CD14-positive monocyte (primary cell): ENCODE measurements at regions not wholly inside any gene's neighbourhood (a gene's known extent, or its start where the extent isn't known, plus 50 kb on each side); places are given as distances from the start of the nearest gene placed in this dataset.

Experiments used
- DNase-seq, 3 donors: peaks; one replicate each; pipeline ENCODE4 v3.0.0-alpha.2; 2011 to 2022
- H2AFZ ChIP-seq: 2 replicates; pipeline ENCODE4 v1.6.0; 2012; ENCODE audit warnings: mild to moderate bottlenecking, low read depth, low read length, inconsistent platforms; ENCODE audit not compliant: insufficient read depth, poor library complexity, severe bottlenecking
- H3K27ac ChIP-seq, 2 donors: 1 replicate in 1 of 2; 2 replicates in 1 of 2; pipeline ENCODE4 v1.5.1; 2012 to 2013; ENCODE audit warnings: low read length in 2 of 2, control low read depth in 1 of 2, inconsistent platforms in 1 of 2, low read depth in 1 of 2, mild to moderate bottlenecking in 1 of 2
- H3K27me3 ChIP-seq, 2 donors: one replicate each; pipeline versions ENCODE4 v1.6.0 to v1.6.1; 2011 to 2013; ENCODE audit warnings: low read length in 2 of 2; ENCODE audit not compliant: control insufficient read depth in 2 of 2, insufficient read depth in 2 of 2
- H3K36me3 ChIP-seq, 2 donors: replicated peaks in 1 of 2; 1 replicate in 1 of 2; 2 replicates in 1 of 2; pipeline versions ENCODE4 v1.5.1 to v1.6.1; 2012 to 2013; ENCODE audit warnings: low read length in 2 of 2, control low read depth in 1 of 2, inconsistent platforms in 1 of 2, mild to moderate bottlenecking in 1 of 2; ENCODE audit not compliant: insufficient read depth in 2 of 2, control insufficient read depth in 1 of 2
- H3K4me1 ChIP-seq, 2 donors: 1 replicate in 1 of 2; 2 replicates in 1 of 2; pipeline versions ENCODE4 v1.5.1 to v1.6.1; 2012 to 2013; ENCODE audit warnings: low read length in 2 of 2, control low read depth in 1 of 2, inconsistent platforms in 1 of 2, mild to moderate bottlenecking in 1 of 2, moderate library complexity in 1 of 2; ENCODE audit not compliant: insufficient read depth in 2 of 2, control insufficient read depth in 1 of 2
- H3K4me2 ChIP-seq: replicated peaks from 2 replicates; pipeline ENCODE3; 2012; ENCODE audit warnings: low read length, moderate library complexity, mild to moderate bottlenecking; ENCODE audit not compliant: poor library complexity, severe bottlenecking; ENCODE audit errors: extremely low read depth
- H3K4me3 ChIP-seq, 3 experiments: fragments of 200-600 bp in 1 of 3; sonication (generic) in 1 of 3; replicated peaks in 1 of 3; 1 replicate in 2 of 3; 2 replicates in 1 of 3; pipeline ENCODE4 v1.5.1; 2011 to 2013; ENCODE audit warnings: low read length in 3 of 3, mild to moderate bottlenecking in 3 of 3, control low read depth in 2 of 3, low read depth in 2 of 3, inconsistent platforms in 1 of 3, moderate library complexity in 1 of 3
- H3K79me2 ChIP-seq: 2 replicates; pipeline ENCODE4 v1.6.0; 2012; ENCODE audit warnings: mild to moderate bottlenecking, control low read depth, inconsistent platforms, low read length, moderate library complexity; ENCODE audit not compliant: insufficient read depth
- H3K9ac ChIP-seq: 2 replicates; pipeline ENCODE4 v1.6.0; 2017; ENCODE audit warnings: low read length, mild to moderate bottlenecking; ENCODE audit not compliant: insufficient read depth, poor library complexity, severe bottlenecking
- H3K9me3 ChIP-seq, 2 donors: replicated peaks in 1 of 2; 1 replicate in 1 of 2; 2 replicates in 1 of 2; pipeline versions ENCODE4 v1.5.1 to v1.6.1; 2012 to 2013; ENCODE audit warnings: low read length in 2 of 2, control low read depth in 1 of 2; ENCODE audit not compliant: control insufficient read depth in 1 of 2, insufficient read depth in 1 of 2
- H4K20me1 ChIP-seq: 2 replicates; pipeline ENCODE4 v1.6.0; 2012; ENCODE audit warnings: mild to moderate bottlenecking, low read length, control low read depth, moderate library complexity; ENCODE audit not compliant: insufficient read depth
- H3K27ac Mint-ChIP-seq, 7 donors: one replicate each; pipeline ENCODE4 v1.8.0; 2020; ENCODE audit warnings: mild to moderate bottlenecking in 7 of 7, mixed read lengths in 7 of 7, moderate library complexity in 6 of 7, inconsistent platforms in 2 of 7
- H3K27me3 Mint-ChIP-seq, 3 donors: one replicate each; pipeline ENCODE4 v1.8.0; 2021 to 2022; ENCODE audit warnings: low read depth in 3 of 3, mild to moderate bottlenecking in 3 of 3, mixed read lengths in 3 of 3, moderate library complexity in 3 of 3, inconsistent platforms in 1 of 3
- H3K36me3 Mint-ChIP-seq, 2 donors: one replicate each; pipeline ENCODE4 v1.8.0; 2020; ENCODE audit warnings: mixed read lengths in 2 of 2, inconsistent platforms in 1 of 2, mild to moderate bottlenecking in 1 of 2
- H3K4me1 Mint-ChIP-seq: one replicate; pipeline ENCODE4 v1.8.0; 2020; ENCODE audit warnings: mild to moderate bottlenecking, mixed read lengths
- H3K4me3 Mint-ChIP-seq, 2 donors: one replicate each; pipeline ENCODE4 v1.8.0; 2020; ENCODE audit warnings: mild to moderate bottlenecking in 2 of 2, mixed read lengths in 2 of 2, moderate library complexity in 1 of 2
- H3K9me3 Mint-ChIP-seq, 7 donors: one replicate each; pipeline ENCODE4 v1.8.0; 2020 to 2022; ENCODE audit warnings: mixed read lengths in 7 of 7, mild to moderate bottlenecking in 6 of 7, moderate library complexity in 6 of 7, inconsistent platforms in 2 of 7
- CTCF ChIP-seq: fragments of 200-600 bp; IDR thresholded peaks from one replicate; pipeline ENCODE4 v1.8.0; 2022; ENCODE audit warnings: antibody characterized with exemption, mild to moderate bottlenecking
- WGBS: methylation state at CpG from one replicate; pipeline ENCODE4 v1.1.5; 2013; ENCODE audit warnings: missing lambda C conversion rate; ENCODE audit not compliant: insufficient coverage; 5-methylcytosine and 5-hydroxymethylcytosine counted together
- intact Hi-C, 2 donors: fragments of 100-400 bp; cut with micrococcal nuclease; formaldehyde crosslinking; loops; one replicate each; pipeline versions ENCODE4 v1.15.0 to v1.15.1; 2023

GRCh38 chr11:13183826-13184196 lies 93.8 kb upstream of the BMAL1 start:
- H3K4me2 ChIP-seq, result no peak overlapping the region
- no peak overlapping the region for H3K27ac ChIP-seq
- peaks cover 7% of the 10 kb centered on the region for H3K4me1 Mint-ChIP-seq
- no peaks in the 10 kb centered on the region for H3K36me3 Mint-ChIP-seq
- peaks cover 5 to 13% (median 12%) of the 10 kb centered on the region in 7 donors for H3K9me3 Mint-ChIP-seq
- no peaks in the 10 kb centered on the region for H3K27me3 ChIP-seq
- intact Hi-C loops, result loop anchor here (10.0 kb wide), 2 partner anchors 151 to 161 kb away; no protein-coding TSS in a partner anchor
- H3K4me3 ChIP-seq, result no peak overlapping the region
- H3K27me3 Mint-ChIP-seq, result peaks cover 3 to 4% (median 3%) of the 10 kb centered on the region in 3 donors
- no peak overlapping the region for H3K27ac Mint-ChIP-seq
- DNase-seq, result no peak
- 80% methylated on average over 1 of the region's 1 CpG for WGBS
- no peaks in the 10 kb centered on the region for H4K20me1 ChIP-seq
- no peak overlapping the region for H3K4me3 Mint-ChIP-seq
- no peak overlapping the region for H2AFZ ChIP-seq
- peaks cover 1 to 5% of the 10 kb centered on the region in 2 donors for H3K9me3 ChIP-seq
- no peak overlapping the region for H3K9ac ChIP-seq
- TF ChIP-seq CTCF, result no peak
- no peaks in the 10 kb centered on the region for H3K36me3 ChIP-seq
- no peaks in the 10 kb centered on the region for H3K79me2 ChIP-seq
- peaks cover 9% of the 10 kb centered on the region in 2 donors for H3K4me1 ChIP-seq

GRCh38 chr11:13184295-13184794 lies 93.2 kb upstream of the BMAL1 start:
- H2AFZ ChIP-seq, result no peak overlapping the region
- Mint-ChIP-seq H3K27me3 (peaks cover 3 to 5% (median 4%) of the 10 kb centered on the region in 3 donors), H3K4me3 (no peak overlapping the region), H3K9me3 (peaks cover 6 to 18% (median 12%) of the 10 kb centered on the region in 7 donors), H3K27ac (peak overlapping the region in 1 of 7 donors; percentile 18), H3K4me1 (peaks cover 7% of the 10 kb centered on the region), H3K36me3 (no peaks in the 10 kb centered on the region)
- H3K27me3 ChIP-seq, result no peaks in the 10 kb centered on the region
- no peak for DNase-seq
- H4K20me1 ChIP-seq, result no peaks in the 10 kb centered on the region
- no peak overlapping the region for H3K4me3 ChIP-seq
- no peaks in the 10 kb centered on the region for H3K79me2 ChIP-seq
- 80% methylated on average over 6 of the region's 9 CpGs for WGBS
- peaks cover 3 to 6% of the 10 kb centered on the region in 2 donors for H3K9me3 ChIP-seq
- intact Hi-C loops, result loop anchor here (10.0 kb wide), 2 partner anchors 150 to 160 kb away; no protein-coding TSS in a partner anchor
- H3K9ac ChIP-seq, result no peak overlapping the region
- H3K4me2 ChIP-seq, result no peak overlapping the region
- H3K36me3 ChIP-seq, result no peaks in the 10 kb centered on the region
- TF ChIP-seq CTCF, result no peak
- no peak overlapping the region for H3K27ac ChIP-seq
- H3K4me1 ChIP-seq, result peaks cover 9% of the 10 kb centered on the region in 2 donors
